ENCODE measurements at regions not wholly inside any gene's neighbourhood (a gene's known extent, or its start where the extent isn't known, plus 50 kb on each side); places are given as distances from the start of the nearest gene placed in this dataset.

- TF ChIP-seq REST (IDR thresholded peaks at IDR 0.05; ENCODE audit: low read depth) (no peak), POLR2AphosphoS5 (IDR thresholded peaks at IDR 0.05; ENCODE audit: low read depth, low read length) (no peak), ZFX (IDR thresholded peaks at IDR 0.05) (no peak)
Observed at GRCh38 chr7:25913598-25914224, 238.3 kb upstream of the NFE2L3 start (continued).

- no peaks in the 10 kb centered on the region for H3K27me3 ChIP-seq (ENCODE audit: insufficient read depth, low read length)
- H3K9ac ChIP-seq (ENCODE audit: low read length) = no peak overlapping the region
- no TSS peak for BruUV-seq (replicated peaks)
- TF ChIP-seq SRF (IDR thresholded peaks at IDR 0.05; ENCODE audit: low read depth) = no peak
- no peak for TF ChIP-seq POLR2AphosphoS5 (IDR thresholded peaks at IDR 0.05; ENCODE audit: low read depth, low read length)
- no peak for TF ChIP-seq CTCF (IDR thresholded peaks at IDR 0.05 in 2 of 3, conservative IDR thresholded peaks at IDR 0.05 in 1 of 3; ENCODE audit: borderline replicate concordance in 1 of 3, insufficient read depth in 1 of 3, low read depth in 2 of 3, low read length in 2 of 3)
- TF ChIP-seq RAD21 (IDR thresholded peaks at IDR 0.05; ENCODE audit: low read depth) = no peak
- TF ChIP-seq YY1 (IDR thresholded peaks at IDR 0.05; ENCODE audit: extremely low read depth, insufficient replicate concordance, low read depth, low read length) = no peak
- TF ChIP-seq JUND (IDR thresholded peaks at IDR 0.05) = no peak
- no peak for TF ChIP-seq CEBPB (IDR thresholded peaks at IDR 0.05; ENCODE audit: low read depth)
- TF ChIP-seq ZBTB33 (IDR thresholded peaks at IDR 0.05; ENCODE audit: extremely low read depth, insufficient replicate concordance, low read length) = no peak
- no peak for TF ChIP-seq CBX3 (IDR thresholded peaks at IDR 0.05; ENCODE audit: low read depth)
- TF ChIP-seq ATF3 (IDR thresholded peaks at IDR 0.05) = no peak
- no peak for TF ChIP-seq TCF7L2 (IDR thresholded peaks at IDR 0.05; ENCODE audit: borderline replicate concordance, extremely low read depth, insufficient read depth, insufficient read length)
- no peak for TF ChIP-seq EZH2phosphoT487 (IDR thresholded peaks at IDR 0.05; ENCODE audit: borderline replicate concordance)
- no peaks in the 10 kb centered on the region for H3K9me2 ChIP-seq (ENCODE audit: insufficient read depth)
- H3K79me2 ChIP-seq (ENCODE audit: insufficient read depth, low read length) = no peaks in the 10 kb centered on the region
- ChIA-PET CTCF (no interaction called here), RAD21 (ENCODE audit: low non-redundant PET in 1 of 2, low total read pairs in 2 of 2, uncharacterized antibody in 2 of 2, unreplicated experiment in 2 of 2) (no interaction called here), POLR2A (no interaction called here)
- no peak overlapping the region for H3K27ac ChIP-seq (ENCODE audit: low read depth, low read length)
- H3K9me3 ChIP-seq (ENCODE audit: control insufficient read depth in 1 of 2, insufficient read depth in 1 of 2, low read depth in 1 of 2, low read length in 2 of 2) = 0 out of 4 replicates have a peak, but pooled peaks cover 0 to 5% of the 10 kb centered on the region in 2 experiments
- intact Hi-C loops (cut with micrococcal nuclease) = no loop called here
- H3K4me3 ChIP-seq (replicated peaks in 1 of 2; ENCODE audit: low read depth in 1 of 2, low read length in 2 of 2) = no peak overlapping the region
- no peak for DNase-seq (ENCODE audit: low read depth, low spot score)
- H3K4me2 ChIP-seq (ENCODE audit: low read length) = no peak overlapping the region
- H3K36me3 ChIP-seq (ENCODE audit: control insufficient read depth in 1 of 2, insufficient read depth in 2 of 2, low read length in 2 of 2) = no peaks in the 10 kb centered on the region
- H4K20me1 ChIP-seq (ENCODE audit: insufficient read depth) = no peaks in the 10 kb centered on the region
- ATAC-seq = no peak
- H2AFZ ChIP-seq (ENCODE audit: low read depth, low read length, poor library complexity, severe bottlenecking) = no peak overlapping the region
- H3K4me1 ChIP-seq (ENCODE audit: control insufficient read depth in 1 of 2, insufficient read depth in 2 of 2, low read length in 2 of 2) = no peaks in the 10 kb centered on the region
Observed at GRCh38 chr7:25918731-25919130, 233.3 kb upstream of the NFE2L3 start.

Measured in HCT116 (cell line).